ENCODE measurements at regions not wholly inside any gene's neighbourhood (a gene's known extent, or its start where the extent isn't known, plus 50 kb on each side); places are given as distances from the start of the nearest gene placed in this dataset.

DNA sequence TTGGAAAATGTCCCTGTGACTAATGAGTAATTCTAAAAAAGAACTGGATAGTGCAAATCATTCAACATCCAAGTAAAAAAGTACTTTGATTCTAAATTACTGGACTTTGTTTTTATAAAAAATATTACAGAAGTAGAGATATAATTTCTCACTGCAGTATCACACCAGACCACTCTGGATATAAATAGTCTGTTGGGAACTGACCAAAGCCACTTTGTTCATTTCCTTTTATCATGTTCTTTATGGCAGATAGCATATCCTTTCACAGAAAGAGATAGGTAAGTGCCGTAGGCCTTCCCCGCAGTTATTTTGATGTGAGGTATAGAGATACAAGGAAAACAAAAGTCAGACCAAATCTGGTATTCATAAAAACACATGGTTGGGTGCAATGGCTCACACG lies 827.4 kb upstream of the GRAMD2B start (continued):
- TF ChIP-seq, protein P1, sequence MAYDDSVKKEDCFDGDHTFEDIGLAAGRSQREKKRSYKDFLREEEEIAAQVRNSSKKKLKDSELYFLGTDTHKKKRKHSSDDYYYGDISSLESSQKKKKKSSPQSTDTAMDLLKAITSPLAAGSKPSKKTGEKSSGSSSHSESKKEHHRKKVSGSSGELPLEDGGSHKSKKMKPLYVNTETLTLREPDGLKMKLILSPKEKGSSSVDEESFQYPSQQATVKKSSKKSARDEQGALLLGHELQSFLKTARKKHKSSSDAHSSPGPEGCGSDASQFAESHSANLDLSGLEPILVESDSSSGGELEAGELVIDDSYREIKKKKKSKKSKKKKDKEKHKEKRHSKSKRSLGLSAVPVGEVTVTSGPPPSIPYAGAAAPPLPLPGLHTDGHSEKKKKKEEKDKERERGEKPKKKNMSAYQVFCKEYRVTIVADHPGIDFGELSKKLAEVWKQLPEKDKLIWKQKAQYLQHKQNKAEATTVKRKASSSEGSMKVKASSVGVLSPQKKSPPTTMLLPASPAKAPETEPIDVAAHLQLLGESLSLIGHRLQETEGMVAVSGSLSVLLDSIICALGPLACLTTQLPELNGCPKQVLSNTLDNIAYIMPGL (CRISPR knock-in tag; IDR thresholded peaks at IDR 0.05; ENCODE audit: borderline replicate concordance), result no peak
- TF ChIP-seq, protein P2, sequence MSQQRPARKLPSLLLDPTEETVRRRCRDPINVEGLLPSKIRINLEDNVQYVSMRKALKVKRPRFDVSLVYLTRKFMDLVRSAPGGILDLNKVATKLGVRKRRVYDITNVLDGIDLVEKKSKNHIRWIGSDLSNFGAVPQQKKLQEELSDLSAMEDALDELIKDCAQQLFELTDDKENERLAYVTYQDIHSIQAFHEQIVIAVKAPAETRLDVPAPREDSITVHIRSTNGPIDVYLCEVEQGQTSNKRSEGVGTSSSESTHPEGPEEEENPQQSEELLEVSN (IDR thresholded peaks at IDR 0.05; ENCODE audit: borderline replicate concordance, low read depth), result no peak
- TF ChIP-seq RARB (CRISPR knock-in tag; IDR thresholded peaks at IDR 0.05), result no peak
- TF ChIP-seq TFCP2L1 (CRISPR knock-in tag; IDR thresholded peaks at IDR 0.05), result no peak
- TF ChIP-seq FOSB (CRISPR knock-in tag; IDR thresholded peaks at IDR 0.05), result no peak
- TF ChIP-seq, protein P3, sequence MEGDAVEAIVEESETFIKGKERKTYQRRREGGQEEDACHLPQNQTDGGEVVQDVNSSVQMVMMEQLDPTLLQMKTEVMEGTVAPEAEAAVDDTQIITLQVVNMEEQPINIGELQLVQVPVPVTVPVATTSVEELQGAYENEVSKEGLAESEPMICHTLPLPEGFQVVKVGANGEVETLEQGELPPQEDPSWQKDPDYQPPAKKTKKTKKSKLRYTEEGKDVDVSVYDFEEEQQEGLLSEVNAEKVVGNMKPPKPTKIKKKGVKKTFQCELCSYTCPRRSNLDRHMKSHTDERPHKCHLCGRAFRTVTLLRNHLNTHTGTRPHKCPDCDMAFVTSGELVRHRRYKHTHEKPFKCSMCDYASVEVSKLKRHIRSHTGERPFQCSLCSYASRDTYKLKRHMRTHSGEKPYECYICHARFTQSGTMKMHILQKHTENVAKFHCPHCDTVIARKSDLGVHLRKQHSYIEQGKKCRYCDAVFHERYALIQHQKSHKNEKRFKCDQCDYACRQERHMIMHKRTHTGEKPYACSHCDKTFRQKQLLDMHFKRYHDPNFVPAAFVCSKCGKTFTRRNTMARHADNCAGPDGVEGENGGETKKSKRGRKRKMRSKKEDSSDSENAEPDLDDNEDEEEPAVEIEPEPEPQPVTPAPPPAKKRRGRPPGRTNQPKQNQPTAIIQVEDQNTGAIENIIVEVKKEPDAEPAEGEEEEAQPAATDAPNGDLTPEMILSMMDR (IDR thresholded peaks at IDR 0.05), result no peak

DNA sequence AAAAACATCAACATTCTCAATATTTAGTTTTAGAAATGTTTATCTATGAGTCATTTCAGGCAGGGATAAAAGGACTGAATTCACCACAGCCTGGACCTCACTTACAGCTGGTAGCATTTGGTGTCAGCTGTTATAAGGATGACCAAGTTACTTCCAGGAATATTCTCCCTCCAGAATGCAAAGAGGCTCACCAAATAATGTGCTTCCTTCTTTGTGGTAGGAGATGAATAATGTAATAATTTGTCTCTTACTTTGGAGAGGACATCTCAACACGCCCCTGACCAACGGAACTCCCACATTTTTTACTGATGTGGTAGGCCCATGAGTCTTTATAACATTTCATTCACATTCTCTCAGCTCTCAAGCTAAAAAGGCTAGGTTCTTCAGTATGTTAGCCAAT lies 825.9 kb upstream of the GRAMD2B start:
- no peak for FAIRE-seq
- no peak for ATAC-seq

DNA sequence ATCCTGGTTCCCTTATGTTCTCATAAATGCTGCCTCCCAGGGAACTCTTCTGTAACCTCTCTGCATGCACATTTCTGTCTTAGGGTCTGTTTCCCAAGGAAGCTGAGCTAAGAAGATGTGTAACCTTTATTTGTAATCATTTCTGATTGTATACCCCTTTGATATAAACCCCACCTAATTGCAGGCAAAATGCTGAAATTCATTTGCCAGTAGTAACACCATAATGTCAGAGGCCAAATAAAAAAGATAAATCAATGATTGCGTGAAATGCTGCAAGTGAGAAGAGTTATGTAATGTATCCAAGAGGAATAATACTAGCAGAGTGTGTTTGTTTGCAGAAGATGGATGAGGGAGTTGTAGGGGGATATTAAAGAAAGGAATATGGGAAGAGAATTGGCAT lies 822.6 kb upstream of the GRAMD2B start:
- 83% methylated on average over 1 of the region's 1 CpG for WGBS (ENCODE audit: missing lambda C conversion rate)
- Histone ChIP-seq H3K4me2 (no peak overlapping the region), H3K4me3 (no peak overlapping the region), H3K27ac (no peak overlapping the region), H3K4me1 (no peaks in the 10 kb centered on the region), H3K9me3 (no peaks in the 10 kb centered on the region)
- ChIA-PET CTCF (no interaction called here), POLR2A (no interaction called here)
- no peak for FAIRE-seq
- no peak for DNase-seq (ENCODE audit: low read depth in 1 of 2, low spot score in 1 of 2)
- TF ChIP-seq KDM5A (IDR thresholded peaks at IDR 0.05), result no peak
- TF ChIP-seq, protein P4, sequence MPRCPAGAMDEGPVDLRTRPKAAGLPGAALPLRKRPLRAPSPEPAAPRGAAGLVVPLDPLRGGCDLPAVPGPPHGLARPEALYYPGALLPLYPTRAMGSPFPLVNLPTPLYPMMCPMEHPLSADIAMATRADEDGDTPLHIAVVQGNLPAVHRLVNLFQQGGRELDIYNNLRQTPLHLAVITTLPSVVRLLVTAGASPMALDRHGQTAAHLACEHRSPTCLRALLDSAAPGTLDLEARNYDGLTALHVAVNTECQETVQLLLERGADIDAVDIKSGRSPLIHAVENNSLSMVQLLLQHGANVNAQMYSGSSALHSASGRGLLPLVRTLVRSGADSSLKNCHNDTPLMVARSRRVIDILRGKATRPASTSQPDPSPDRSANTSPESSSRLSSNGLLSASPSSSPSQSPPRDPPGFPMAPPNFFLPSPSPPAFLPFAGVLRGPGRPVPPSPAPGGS (IDR thresholded peaks at IDR 0.05), result no peak
- TF ChIP-seq MAZ (IDR thresholded peaks at IDR 0.05; ENCODE audit: borderline replicate concordance, low read depth, low read length), result no peak
- TF ChIP-seq JUN (IDR thresholded peaks at IDR 0.05), result no peak
- no peak for TF ChIP-seq RAD21 (conservative IDR thresholded peaks at IDR 0.05 in 1 of 2, IDR thresholded peaks at IDR 0.05 in 1 of 2)
- no peak for TF ChIP-seq RARB (CRISPR knock-in tag; IDR thresholded peaks at IDR 0.05)
- no peak for TF ChIP-seq NFE2L2 (conservative IDR thresholded peaks at IDR 0.05; ENCODE audit: low read length)
- TF ChIP-seq, protein P5, sequence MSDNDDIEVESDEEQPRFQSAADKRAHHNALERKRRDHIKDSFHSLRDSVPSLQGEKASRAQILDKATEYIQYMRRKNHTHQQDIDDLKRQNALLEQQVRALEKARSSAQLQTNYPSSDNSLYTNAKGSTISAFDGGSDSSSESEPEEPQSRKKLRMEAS (IDR thresholded peaks at IDR 0.05), result no peak
- no peak for TF ChIP-seq POLR2A (IDR thresholded peaks at IDR 0.05; ENCODE audit: low read length)
- TF ChIP-seq SMC3 (IDR thresholded peaks at IDR 0.05), result no peak
- no peak for TF ChIP-seq CHD4 (IDR thresholded peaks at IDR 0.05; ENCODE audit: borderline replicate concordance)
- no peak for TF ChIP-seq BHLHE40 (IDR thresholded peaks at IDR 0.05; ENCODE audit: low read depth, low read length)
- TF ChIP-seq GATA3 (IDR thresholded peaks at IDR 0.05; ENCODE audit: borderline replicate concordance), result no peak
- no peak for TF ChIP-seq MYC (IDR thresholded peaks at IDR 0.05; ENCODE audit: borderline replicate concordance, low read length)
- TF ChIP-seq CHD2 (IDR thresholded peaks at IDR 0.05; ENCODE audit: low read length, partially characterized antibody), result no peak
- TF ChIP-seq PHF8 (IDR thresholded peaks at IDR 0.05; ENCODE audit: borderline replicate concordance, low read depth), result no peak
- TF ChIP-seq SREBF2 (IDR thresholded peaks at IDR 0.05), result no peak
- no peak for ATAC-seq

More for the DNA sequence above, 825.9 kb upstream of the GRAMD2B start:
- H3K9me3 ChIP-seq, result no peaks in the 10 kb centered on the region
- H3K4me3 ChIP-seq, result no peak overlapping the region
- no peak overlapping the region for H3K4me2 ChIP-seq
- no peak for DNase-seq (ENCODE audit: low read depth in 1 of 2, low spot score in 1 of 2)
- ChIA-PET CTCF (no interaction called here), POLR2A (no interaction called here)
- TF ChIP-seq NR3C1 (IDR thresholded peaks at IDR 0.05) (no peak), JUNB (IDR thresholded peaks at IDR 0.05) (no peak), TP53 (CRISPR knock-in tag; IDR thresholded peaks at IDR 0.05) (no peak), HDAC2 (IDR thresholded peaks at IDR 0.05) (no peak), PHF8 (IDR thresholded peaks at IDR 0.05; ENCODE audit: borderline replicate concordance, low read depth) (no peak), POLR2AphosphoS2 (conservative IDR thresholded peaks at IDR 0.05; ENCODE audit: low read length) (no peak), RARB (CRISPR knock-in tag; IDR thresholded peaks at IDR 0.05) (no peak), RCOR1 (IDR thresholded peaks at IDR 0.05; ENCODE audit: low read depth, low read length) (no peak), CHD4 (IDR thresholded peaks at IDR 0.05; ENCODE audit: borderline replicate concordance) (no peak)
- TF ChIP-seq, protein P3 (IDR thresholded peaks at IDR 0.05), result no peak
- TF ChIP-seq, protein P6, sequence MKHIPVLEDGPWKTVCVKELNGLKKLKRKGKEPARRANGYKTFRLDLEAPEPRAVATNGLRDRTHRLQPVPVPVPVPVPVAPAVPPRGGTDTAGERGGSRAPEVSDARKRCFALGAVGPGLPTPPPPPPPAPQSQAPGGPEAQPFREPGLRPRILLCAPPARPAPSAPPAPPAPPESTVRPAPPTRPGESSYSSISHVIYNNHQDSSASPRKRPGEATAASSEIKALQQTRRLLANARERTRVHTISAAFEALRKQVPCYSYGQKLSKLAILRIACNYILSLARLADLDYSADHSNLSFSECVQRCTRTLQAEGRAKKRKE (CRISPR knock-in tag; IDR thresholded peaks at IDR 0.05; ENCODE audit: low read depth), result no peak
- no peak overlapping the region for H3K27ac ChIP-seq
- WGBS (ENCODE audit: missing lambda C conversion rate), result 51% methylated on average over 2 of the region's 2 CpGs
- H3K4me1 ChIP-seq, result no peaks in the 10 kb centered on the region
